ENCODE measurements at regions not wholly inside any gene's neighbourhood (a gene's known extent, or its start where the extent isn't known, plus 50 kb on each side); places are given as distances from the start of the nearest gene placed in this dataset.

DNA sequence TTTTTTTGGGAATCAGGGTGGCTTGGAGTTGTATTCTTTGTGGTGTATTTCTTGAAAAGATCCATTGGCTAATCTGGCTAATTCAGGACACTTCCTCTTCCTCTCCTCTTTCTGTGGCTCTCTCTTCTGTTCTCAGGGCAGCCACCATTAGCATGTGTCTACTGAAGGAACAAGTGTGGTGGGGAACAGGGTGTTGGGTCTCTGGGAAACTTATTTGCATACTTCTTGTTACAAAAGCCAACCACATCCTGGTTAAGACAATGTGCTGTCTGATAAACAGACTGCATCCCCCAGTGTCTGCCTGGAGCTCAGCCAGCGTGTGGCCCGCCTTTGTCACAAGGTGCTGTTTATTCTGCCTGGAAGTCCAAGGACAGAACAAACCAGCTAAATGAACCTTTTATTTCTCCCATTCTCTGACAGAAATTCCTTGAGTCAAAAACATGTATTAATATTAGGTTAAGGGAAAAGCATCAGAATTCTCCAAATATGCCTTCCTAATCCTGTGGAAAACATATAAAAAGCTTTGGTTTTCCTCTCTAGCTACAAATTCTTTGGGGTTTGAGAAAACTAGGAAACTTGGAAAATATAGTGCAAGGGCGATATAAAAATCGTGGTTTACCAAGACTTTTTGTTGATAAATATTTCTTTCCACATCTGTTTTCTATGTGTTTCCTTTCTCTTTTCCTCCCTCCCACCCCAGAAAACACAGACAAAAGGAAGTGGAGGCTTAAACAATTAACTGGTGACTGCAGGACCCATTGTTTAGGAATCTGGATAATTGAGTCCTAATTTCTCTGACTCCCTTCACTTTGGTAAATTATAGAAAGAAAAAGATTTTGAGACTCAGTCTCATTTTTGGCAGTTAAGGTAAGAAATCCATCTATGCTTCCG is 203.6 kb downstream of the SPRY1 start:
- TF ChIP-seq RAD21 (conservative IDR thresholded peaks at IDR 0.05) (no peak), TAF1 (IDR thresholded peaks at IDR 0.05; ENCODE audit: low read depth) (no peak), SMC3 (conservative IDR thresholded peaks at IDR 0.05; ENCODE audit: poor library complexity) (no peak), MXI1 (conservative IDR thresholded peaks at IDR 0.05; ENCODE audit: poor library complexity, severe bottlenecking) (no peak)
- Histone ChIP-seq H4K20me1 (ENCODE audit: insufficient read depth) (no peaks in the 10 kb centered on the region), H2AFZ (ENCODE audit: low read depth, low read length) (no peak overlapping the region), H3K4me2 (ENCODE audit: low read length) (no peak overlapping the region), H3K4me3 (ENCODE audit: low read length) (no peak overlapping the region), H3K27ac (ENCODE audit: low read length) (no peak overlapping the region), H3K79me2 (replicated peaks; ENCODE audit: insufficient read depth, low read length) (no peaks in the 10 kb centered on the region), H3K27me3 (ENCODE audit: insufficient read depth, low read depth, low read length) (no peaks in the 10 kb centered on the region), H3K9me3 (ENCODE audit: low read length) (no peaks in the 10 kb centered on the region), H3K9me2 (ENCODE audit: insufficient read depth, low read length) (no peaks in the 10 kb centered on the region), H3K36me3 (ENCODE audit: insufficient read depth, low read length) (no peaks in the 10 kb centered on the region), H3K9ac (ENCODE audit: low read length) (no peak overlapping the region), H3F3A (ENCODE audit: insufficient read depth, low read length, poor library complexity, severe bottlenecking) (no peaks in the 10 kb centered on the region)

DNA sequence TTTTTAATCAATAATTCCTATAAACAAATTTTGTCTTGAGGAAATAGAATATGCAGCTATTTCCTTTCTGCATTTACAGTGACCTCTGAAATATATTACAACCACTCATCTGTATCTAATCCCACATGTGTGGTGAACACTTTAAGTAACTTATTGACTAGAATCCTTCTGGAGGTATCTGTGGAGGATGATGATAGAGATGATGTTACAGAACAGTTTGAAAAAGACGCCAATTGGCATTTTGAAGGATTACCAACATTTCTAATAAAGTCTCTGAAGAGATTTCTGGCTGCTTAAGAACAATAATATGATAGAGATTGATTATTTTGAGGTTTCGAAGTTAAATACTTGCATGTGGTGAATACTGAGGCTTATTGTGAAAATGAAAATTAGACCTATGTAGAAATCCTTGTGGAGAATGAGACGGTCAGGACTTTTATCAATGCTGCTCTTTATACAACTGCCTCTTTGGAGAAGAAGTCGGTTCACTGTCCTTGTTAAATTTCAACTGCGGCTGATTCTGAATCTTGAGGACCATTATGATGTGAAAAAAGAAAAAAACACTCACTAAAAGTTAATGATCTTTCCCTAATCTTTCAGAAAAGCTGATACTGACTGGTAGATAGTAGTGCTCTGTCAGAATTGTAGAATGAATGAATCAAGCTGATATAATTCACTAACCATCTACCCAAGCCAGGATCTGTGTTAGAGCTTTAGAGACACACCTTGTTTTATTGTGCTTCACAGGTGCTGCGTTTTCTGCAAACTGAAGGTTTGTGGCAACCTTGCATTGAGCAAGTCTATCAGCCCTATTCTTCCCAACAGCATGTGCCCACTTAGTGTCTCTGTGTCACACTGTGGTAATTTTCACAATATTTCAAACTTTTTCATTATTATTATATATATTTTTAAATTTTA is 204.7 kb downstream of the SPRY1 start:
- no peaks in the 10 kb centered on the region for H3K9me2 ChIP-seq (ENCODE audit: insufficient read depth, low read length)
- H3K9ac ChIP-seq (ENCODE audit: low read length) = no peak overlapping the region
- H3K9me3 ChIP-seq (ENCODE audit: low read length) = no peaks in the 10 kb centered on the region
- no peaks in the 10 kb centered on the region for H3K27me3 ChIP-seq (ENCODE audit: insufficient read depth, low read depth, low read length)
- no peak overlapping the region for H3K4me2 ChIP-seq (ENCODE audit: low read length)
- no peaks in the 10 kb centered on the region for H3K36me3 ChIP-seq (ENCODE audit: insufficient read depth, low read length)
- TF ChIP-seq TAF1 (IDR thresholded peaks at IDR 0.05; ENCODE audit: low read depth) (no peak), EZH2 (IDR thresholded peaks at IDR 0.05; ENCODE audit: borderline replicate concordance, insufficient read depth, low read length, poor library complexity, severe bottlenecking) (no peak), MXI1 (conservative IDR thresholded peaks at IDR 0.05; ENCODE audit: poor library complexity, severe bottlenecking) (no peak), POLR2AphosphoS5 (IDR thresholded peaks at IDR 0.05) (no peak), EP300 (conservative IDR thresholded peaks at IDR 0.05; ENCODE audit: poor library complexity, severe bottlenecking) (no peak), SMC3 (conservative IDR thresholded peaks at IDR 0.05; ENCODE audit: poor library complexity) (no peak), RAD21 (conservative IDR thresholded peaks at IDR 0.05) (no peak)
- TF ChIP-seq, protein P1, sequence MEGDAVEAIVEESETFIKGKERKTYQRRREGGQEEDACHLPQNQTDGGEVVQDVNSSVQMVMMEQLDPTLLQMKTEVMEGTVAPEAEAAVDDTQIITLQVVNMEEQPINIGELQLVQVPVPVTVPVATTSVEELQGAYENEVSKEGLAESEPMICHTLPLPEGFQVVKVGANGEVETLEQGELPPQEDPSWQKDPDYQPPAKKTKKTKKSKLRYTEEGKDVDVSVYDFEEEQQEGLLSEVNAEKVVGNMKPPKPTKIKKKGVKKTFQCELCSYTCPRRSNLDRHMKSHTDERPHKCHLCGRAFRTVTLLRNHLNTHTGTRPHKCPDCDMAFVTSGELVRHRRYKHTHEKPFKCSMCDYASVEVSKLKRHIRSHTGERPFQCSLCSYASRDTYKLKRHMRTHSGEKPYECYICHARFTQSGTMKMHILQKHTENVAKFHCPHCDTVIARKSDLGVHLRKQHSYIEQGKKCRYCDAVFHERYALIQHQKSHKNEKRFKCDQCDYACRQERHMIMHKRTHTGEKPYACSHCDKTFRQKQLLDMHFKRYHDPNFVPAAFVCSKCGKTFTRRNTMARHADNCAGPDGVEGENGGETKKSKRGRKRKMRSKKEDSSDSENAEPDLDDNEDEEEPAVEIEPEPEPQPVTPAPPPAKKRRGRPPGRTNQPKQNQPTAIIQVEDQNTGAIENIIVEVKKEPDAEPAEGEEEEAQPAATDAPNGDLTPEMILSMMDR (IDR thresholded peaks at IDR 0.05; ENCODE audit: poor library complexity, severe bottlenecking) = no peak
- TF ChIP-seq, protein P2, sequence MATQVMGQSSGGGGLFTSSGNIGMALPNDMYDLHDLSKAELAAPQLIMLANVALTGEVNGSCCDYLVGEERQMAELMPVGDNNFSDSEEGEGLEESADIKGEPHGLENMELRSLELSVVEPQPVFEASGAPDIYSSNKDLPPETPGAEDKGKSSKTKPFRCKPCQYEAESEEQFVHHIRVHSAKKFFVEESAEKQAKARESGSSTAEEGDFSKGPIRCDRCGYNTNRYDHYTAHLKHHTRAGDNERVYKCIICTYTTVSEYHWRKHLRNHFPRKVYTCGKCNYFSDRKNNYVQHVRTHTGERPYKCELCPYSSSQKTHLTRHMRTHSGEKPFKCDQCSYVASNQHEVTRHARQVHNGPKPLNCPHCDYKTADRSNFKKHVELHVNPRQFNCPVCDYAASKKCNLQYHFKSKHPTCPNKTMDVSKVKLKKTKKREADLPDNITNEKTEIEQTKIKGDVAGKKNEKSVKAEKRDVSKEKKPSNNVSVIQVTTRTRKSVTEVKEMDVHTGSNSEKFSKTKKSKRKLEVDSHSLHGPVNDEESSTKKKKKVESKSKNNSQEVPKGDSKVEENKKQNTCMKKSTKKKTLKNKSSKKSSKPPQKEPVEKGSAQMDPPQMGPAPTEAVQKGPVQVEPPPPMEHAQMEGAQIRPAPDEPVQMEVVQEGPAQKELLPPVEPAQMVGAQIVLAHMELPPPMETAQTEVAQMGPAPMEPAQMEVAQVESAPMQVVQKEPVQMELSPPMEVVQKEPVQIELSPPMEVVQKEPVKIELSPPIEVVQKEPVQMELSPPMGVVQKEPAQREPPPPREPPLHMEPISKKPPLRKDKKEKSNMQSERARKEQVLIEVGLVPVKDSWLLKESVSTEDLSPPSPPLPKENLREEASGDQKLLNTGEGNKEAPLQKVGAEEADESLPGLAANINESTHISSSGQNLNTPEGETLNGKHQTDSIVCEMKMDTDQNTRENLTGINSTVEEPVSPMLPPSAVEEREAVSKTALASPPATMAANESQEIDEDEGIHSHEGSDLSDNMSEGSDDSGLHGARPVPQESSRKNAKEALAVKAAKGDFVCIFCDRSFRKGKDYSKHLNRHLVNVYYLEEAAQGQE (IDR thresholded peaks at IDR 0.05; ENCODE audit: borderline replicate concordance) = no peak
- H3F3A ChIP-seq (ENCODE audit: insufficient read depth, low read length, poor library complexity, severe bottlenecking) = no peaks in the 10 kb centered on the region
- H4K20me1 ChIP-seq (ENCODE audit: insufficient read depth) = no peaks in the 10 kb centered on the region
- no peak overlapping the region for H2AFZ ChIP-seq (ENCODE audit: low read depth, low read length)
- H3K79me2 ChIP-seq (replicated peaks; ENCODE audit: insufficient read depth, low read length) = no peaks in the 10 kb centered on the region
- H3K4me3 ChIP-seq (ENCODE audit: low read length) = no peak overlapping the region
- no peak overlapping the region for H3K27ac ChIP-seq (ENCODE audit: low read length)

All from neural cell (in vitro differentiated cells).